ENCODE measurements at regions not wholly inside any gene's neighbourhood (a gene's known extent, or its start where the extent isn't known, plus 50 kb on each side); places are given as distances from the start of the nearest gene placed in this dataset.

GRCh38 chr5:173781432-173781815, 106.7 kb upstream of the CPEB4 start:
- no TSS peak for BruUV-seq (replicated peaks)
- H3K27ac ChIP-seq (ENCODE audit: low read length) = no peak overlapping the region

GRCh38 chr5:173781816-173782670, 106.1 kb upstream of the CPEB4 start:
- peak; percentile 77 for ATAC-seq
- no TSS peak for BruUV-seq (replicated peaks)

More at GRCh38 chr5:173781432-173781815, 106.7 kb upstream of the CPEB4 start:
- TF ChIP-seq POLR2AphosphoS5 (IDR thresholded peaks at IDR 0.05; ENCODE audit: low read depth, low read length) (no peak), SIN3A (IDR thresholded peaks at IDR 0.05; ENCODE audit: borderline replicate concordance, insufficient read depth, low read depth, low read length) (no peak), CTCF (IDR thresholded peaks at IDR 0.05) (no peak), TCF7L2 (IDR thresholded peaks at IDR 0.05; ENCODE audit: low read depth, low read length) (no peak), REST (IDR thresholded peaks at IDR 0.05; ENCODE audit: insufficient read depth in 1 of 2, low read depth in 2 of 2, low read length in 1 of 2) (no peak)
- Histone ChIP-seq H3K9me3 (ENCODE audit: control insufficient read depth, insufficient read depth, low read depth, low read length) (no peaks in the 10 kb centered on the region), H3K27me3 (ENCODE audit: control insufficient read depth, insufficient read depth, low read length) (no peaks in the 10 kb centered on the region), H3K36me3 (ENCODE audit: control insufficient read depth, insufficient read depth, low read length) (no peaks in the 10 kb centered on the region), H3K4me3 (ENCODE audit: low read depth in 2 of 2, low read length in 2 of 2) (no peak overlapping the region), H3K4me1 (ENCODE audit: control insufficient read depth, insufficient read depth, low read length) (peaks cover 5% of the 10 kb centered on the region; the same call in 1 of the 2 replicates)
- intact Hi-C loops (cut with micrococcal nuclease; ENCODE audit: unreplicated experiment) (no loop called here), in situ Hi-C loops (cut with HindIII; ENCODE audit: low pct_unique_long_range_greater_than_20kb, low sequenced_read_pairs) (no loop called here)
- CTCF ChIA-PET = no interaction called here
- peak; percentile 32 for ATAC-seq
- no peak for DNase-seq (ENCODE audit: low read depth, low spot score)
- POLR2A ChIA-PET = no interaction called here

More at GRCh38 chr5:173781816-173782670, 106.1 kb upstream of the CPEB4 start:
- intact Hi-C loops (cut with micrococcal nuclease; ENCODE audit: unreplicated experiment) (no loop called here), in situ Hi-C loops (cut with HindIII; ENCODE audit: low pct_unique_long_range_greater_than_20kb, low sequenced_read_pairs) (no loop called here)
- POLR2A ChIA-PET = no interaction called here
- CTCF ChIA-PET = no interaction called here
- Histone ChIP-seq H3K27ac (ENCODE audit: low read length) (no peak overlapping the region), H3K27me3 (ENCODE audit: control insufficient read depth, insufficient read depth, low read length) (no peaks in the 10 kb centered on the region), H3K9me3 (ENCODE audit: control insufficient read depth, insufficient read depth, low read depth, low read length) (no peaks in the 10 kb centered on the region), H3K4me1 (ENCODE audit: control insufficient read depth, insufficient read depth, low read length) (peaks cover 5% of the 10 kb centered on the region; the same call in 1 of the 2 replicates), H3K4me3 (ENCODE audit: low read depth in 2 of 2, low read length in 2 of 2) (no peak overlapping the region), H3K36me3 (ENCODE audit: control insufficient read depth, insufficient read depth, low read length) (no peaks in the 10 kb centered on the region)
- TF ChIP-seq TCF7L2 (IDR thresholded peaks at IDR 0.05; ENCODE audit: low read depth, low read length) (no peak), POLR2AphosphoS5 (IDR thresholded peaks at IDR 0.05; ENCODE audit: low read depth, low read length) (no peak), CTCF (IDR thresholded peaks at IDR 0.05) (no peak), SIN3A (IDR thresholded peaks at IDR 0.05; ENCODE audit: borderline replicate concordance, insufficient read depth, low read depth, low read length) (no peak), REST (IDR thresholded peaks at IDR 0.05; ENCODE audit: insufficient read depth in 1 of 2, low read depth in 2 of 2, low read length in 1 of 2) (no peak)
- DNase-seq (ENCODE audit: low read depth, low spot score) = peak; percentile 42
